ENCODE measurements at regions not wholly inside any gene's neighbourhood (a gene's known extent, or its start where the extent isn't known, plus 50 kb on each side); places are given as distances from the start of the nearest gene placed in this dataset.

DNA sequence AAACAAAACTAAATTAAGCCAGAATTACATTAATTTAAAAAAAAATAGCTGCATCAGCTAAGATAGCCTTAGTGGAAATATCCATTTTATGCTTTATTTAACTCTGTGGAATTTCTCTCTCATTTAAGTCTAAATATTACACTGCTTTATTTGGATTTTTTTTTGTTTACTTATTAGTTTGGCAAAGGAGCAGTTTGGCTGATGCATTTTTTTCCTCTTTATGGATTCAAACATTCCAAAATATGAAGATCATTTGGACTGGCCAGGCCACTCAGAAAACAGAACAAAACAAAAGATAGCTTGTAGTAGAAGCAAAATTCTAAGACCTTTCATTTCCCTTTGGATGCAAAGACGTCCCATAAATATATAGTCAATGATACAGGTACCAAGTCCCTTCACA is 707.3 kb upstream of the UBE2E2 start:
- no peak for DNase-seq

DNA sequence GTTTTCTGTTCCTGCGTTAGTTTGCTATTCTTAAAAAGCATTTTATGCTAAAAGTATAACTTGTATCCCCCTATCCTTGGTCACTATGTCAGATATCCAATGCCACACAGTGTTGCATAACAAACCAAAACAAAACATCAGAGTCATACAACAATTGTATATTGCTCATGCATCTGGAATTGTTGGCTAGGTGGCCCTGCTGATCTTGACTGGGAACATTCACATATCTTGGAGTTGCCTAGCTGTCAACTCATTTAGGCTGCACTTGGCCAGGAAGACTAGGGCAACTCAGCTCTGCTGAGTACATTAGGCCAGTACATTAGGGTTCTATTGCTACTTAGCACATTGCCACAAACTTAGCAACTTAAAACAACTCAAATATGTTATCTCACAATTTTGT is 706.5 kb upstream of the UBE2E2 start:
- DNase-seq: no peak

DNA sequence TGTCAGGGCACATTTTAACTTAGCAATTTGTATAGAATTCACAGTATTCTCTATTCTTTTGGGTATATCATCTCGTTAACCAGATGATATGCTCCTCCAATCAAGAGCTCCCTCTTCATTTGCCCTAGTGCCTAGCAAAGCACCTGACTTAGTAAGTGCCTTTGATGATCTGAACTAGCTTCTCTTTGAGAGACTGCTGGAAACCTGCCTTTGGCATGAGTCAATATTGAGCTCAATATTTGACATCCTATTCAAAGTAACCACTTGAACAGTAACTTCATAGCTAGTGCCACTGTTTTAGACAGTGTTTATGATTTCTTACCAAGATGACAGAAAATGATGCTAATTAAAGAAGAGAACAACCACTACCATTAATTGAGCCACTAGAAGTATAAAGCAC is 696.3 kb upstream of the UBE2E2 start:
- no peak for DNase-seq

DNA sequence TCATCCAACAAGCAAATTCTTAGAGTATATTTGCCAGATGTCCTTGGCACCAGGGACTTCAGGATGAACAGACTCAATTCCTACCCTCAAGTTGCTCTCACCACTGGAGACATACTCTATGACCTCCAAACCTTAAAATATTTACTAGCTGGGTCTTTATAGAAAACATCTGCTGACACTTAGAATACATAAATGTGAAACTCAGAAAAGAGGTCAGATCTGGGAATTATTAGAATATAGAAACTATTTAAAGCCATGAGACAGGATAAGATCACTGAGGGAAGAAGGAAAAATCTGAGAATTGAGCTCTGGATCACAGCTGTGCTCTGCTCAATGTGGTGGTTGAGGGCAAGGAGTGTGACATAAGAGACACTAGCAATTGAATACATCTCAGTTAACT is 695.4 kb upstream of the UBE2E2 start:
- DNase-seq: no peak

DNA sequence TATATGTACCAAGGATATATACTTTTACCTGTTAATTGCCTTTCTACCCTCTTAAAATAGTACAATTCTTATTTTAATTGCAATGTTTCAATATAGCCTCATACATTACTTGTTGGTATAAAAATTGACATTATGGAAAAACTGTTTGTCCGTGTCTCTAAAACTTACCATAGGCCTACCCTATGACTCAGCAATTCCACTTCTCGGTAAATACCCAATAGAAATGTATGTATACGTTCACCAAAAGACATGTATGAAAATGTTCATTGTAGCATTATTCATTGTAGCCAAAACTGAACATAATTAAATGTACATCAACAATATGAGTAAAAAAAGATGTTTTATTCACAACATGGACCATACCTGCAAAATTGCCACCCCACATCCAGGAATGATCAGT is 679.2 kb upstream of the UBE2E2 start:
- DNase-seq: no peak

DNA sequence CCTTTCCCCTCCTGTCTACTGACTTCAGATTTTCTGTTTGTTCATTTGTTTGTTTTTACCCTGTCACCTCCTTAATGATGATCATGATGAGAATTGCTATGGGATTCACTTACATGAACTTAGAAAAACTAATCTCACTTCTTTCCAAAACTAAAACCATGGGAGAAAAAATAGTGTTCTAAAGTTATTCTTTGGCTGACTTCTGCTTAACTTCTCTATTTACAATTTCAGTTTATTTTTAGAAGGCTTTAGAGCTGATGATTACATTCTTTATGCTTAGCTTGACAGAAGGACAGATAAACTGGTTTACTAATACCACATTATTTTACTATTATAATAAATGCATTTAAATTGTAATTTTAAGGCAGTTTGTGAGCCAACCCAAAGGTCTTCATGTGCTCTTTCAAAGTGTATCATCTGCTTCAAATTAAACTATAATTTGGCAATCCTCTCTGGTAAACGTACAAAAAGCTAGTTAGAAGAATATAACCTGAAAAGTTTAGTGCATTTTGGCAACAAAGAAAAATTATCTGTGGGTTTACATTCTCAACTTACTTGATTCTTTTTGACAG is 676.8 kb upstream of the UBE2E2 start:
- DNase-seq: no peak

DNA sequence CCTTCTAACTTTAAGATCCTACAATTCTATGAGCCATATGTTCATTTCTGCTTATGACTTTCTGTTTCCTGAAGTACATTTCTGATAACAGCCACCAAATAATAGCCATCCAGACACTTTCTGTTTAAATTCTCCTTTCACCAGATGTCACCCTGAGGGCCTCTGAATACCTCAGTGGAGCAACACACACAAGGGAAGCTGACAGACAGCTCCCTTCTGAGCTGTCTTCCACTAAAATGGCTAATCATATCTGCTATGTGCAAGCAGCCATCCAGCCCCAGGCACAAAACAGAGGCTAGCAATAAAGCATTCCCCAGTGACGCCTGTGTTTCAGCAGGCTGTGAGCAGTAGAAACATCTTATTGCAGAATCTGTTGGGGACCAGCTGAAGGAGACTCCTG is 666.6 kb upstream of the UBE2E2 start:
- DNase-seq: no peak

DNA sequence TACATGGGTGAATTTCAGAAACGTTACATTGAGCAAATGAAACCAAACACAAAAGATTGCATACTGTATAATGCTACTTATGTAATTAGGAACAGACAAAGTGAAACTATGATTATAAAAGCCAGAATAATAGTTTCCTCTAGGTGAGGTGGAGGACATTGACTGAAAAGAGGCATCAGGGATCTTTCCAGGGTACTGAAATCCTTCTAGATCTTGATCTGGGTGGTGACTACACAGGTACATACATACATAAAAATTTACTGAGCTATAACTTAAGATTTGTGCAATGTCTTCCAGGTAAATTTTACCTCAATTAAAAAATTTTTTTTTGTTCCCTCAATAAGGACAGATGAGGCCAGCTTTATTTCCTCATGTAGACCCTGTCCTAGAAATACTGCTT is 665.6 kb upstream of the UBE2E2 start:
- no peak for DNase-seq

DNA sequence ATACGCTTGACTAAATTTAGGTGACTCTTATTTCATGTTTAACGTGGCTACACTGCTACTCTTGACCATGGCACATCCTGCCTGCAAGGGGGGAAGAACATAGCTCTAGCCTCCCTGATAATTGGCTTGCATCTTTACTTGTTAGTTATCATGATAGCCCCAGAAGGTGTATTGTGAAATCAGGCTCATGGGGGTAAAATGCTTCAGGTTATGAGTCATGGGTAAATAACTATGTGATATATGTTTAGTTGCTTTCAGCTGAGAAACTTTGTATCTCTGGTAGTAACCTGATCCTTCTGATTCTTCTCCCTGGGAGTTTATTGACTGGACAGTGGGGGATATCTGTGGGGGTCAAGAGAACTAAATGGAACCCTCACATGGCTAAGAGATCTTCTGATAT is 660.8 kb upstream of the UBE2E2 start:
- no peak for DNase-seq

DNA sequence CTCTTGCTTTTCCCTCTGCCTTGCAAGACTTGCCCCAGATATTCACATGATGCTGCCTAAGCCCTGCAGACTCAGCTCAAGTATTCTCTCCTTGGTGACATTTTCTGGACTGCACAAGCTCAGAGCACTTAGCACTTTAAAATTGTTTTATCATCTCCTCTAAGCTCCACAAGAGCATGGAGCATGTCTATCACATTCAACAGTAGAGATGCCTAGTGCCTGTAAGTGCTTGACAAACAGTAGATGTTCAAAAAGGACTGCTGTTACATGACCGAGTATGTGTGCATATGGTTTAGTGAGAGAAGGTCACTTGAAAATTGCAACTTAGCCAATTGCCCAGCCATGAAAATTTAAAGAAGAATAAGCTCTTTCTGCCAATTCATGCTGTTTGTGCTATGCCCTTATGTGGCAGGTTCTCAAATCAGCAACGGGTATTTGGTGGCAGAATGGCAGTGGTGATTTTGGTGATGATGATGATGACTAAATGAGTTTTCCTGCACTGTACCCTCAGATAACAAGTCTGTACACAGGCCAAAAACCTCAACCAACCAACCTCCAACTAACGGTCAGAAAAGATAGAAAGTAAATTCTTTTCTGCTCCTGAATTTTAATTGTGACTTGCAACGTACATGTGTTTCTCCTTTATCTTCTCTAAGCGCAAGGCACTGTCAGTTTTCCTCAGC is 647.2 kb upstream of the UBE2E2 start:
- DNase-seq: no peak

DNA sequence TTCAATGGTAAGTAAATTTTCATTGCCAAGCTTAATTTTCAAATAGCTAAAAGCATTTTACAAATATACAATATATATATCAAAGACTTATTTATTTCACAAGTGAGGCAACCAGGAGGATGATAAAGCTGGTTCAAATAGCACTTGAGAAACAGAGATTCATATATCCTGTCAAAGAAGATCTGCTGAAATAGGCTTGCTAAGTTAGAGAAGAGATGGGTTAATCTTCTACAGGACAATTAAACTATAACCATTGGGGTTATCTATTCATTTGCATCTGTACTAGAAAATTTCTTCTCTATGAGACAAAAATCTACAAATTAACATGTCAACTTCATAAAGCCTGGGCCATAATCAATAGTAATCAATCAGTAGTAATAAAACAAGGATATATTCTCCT is 637.7 kb upstream of the UBE2E2 start:
- no peak for DNase-seq

DNA sequence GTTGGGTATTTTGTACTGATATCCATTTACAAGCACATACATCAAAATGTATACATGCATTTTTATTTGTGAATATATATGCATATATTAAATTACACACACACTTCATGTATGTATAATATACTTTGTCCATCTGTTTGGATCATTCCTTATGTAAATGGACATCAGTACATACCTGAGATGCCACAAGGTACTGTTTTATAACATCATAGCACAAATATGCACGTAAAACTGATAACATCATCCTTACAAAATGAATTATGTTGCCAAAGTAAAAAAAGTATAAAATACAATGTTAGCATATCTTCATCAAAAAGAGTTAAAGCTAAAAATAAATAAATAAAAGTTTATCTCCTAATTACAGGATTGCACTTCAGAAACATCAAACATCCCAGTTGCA is 634.8 kb upstream of the UBE2E2 start:
- no peak for DNase-seq

DNA sequence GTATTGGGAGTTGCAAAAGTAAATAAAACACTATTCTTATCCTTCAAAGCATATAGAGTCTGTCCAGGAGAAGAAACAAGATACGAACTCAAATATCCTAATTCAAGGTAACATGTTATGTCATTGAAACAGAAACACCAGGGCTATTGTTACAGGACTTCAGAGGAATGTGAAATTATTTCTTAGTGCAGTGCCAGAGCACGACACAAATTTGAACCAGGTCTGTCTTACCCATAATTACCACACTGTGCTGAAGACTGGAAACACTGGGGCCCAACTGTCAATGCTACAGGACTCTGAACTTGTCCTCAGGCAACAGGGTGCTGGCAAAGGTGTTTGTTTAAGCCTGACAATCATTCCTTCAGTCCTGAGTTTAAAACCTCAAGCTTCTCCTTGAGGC is 633.6 kb upstream of the UBE2E2 start:
- no peak for DNase-seq

DNA sequence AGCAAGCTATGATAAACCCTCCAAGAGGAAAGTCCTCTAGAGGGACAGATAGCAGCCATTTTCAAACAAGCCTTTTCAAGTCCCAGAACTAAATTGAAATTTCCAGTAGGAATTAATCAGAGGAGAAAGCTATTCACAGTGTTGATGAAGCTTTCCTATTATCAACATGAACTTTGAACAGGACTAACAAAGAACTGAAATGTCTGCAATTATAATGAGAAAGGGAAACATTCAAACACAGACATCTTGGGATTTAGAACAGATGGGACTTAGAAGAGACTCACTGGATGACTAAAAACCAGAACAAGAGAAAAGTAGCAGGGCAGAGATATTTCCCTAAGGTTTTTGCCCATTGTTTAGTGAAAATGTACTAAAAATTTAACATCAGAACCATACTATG is 622.1 kb upstream of the UBE2E2 start:
- no peak for DNase-seq

DNA sequence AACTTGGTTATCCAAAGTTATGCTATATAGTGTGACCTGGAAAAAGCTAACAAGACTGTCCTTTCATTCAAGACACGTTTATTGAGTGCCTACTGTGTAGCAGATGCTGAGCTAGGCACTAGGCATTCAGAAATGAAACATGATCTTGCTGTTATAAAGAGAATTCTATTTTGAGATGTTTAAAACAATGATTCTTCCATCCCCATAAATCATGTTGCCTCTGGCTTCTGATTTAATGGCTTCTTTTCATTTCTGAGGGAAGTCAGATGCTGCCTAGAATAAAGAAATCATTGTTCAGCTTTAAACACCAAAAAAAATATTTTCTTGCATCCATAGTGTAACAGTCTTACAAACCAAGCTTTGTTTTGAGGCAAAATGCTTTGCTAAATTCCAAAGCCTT is 620.9 kb upstream of the UBE2E2 start:
- DNase-seq: no peak

DNA sequence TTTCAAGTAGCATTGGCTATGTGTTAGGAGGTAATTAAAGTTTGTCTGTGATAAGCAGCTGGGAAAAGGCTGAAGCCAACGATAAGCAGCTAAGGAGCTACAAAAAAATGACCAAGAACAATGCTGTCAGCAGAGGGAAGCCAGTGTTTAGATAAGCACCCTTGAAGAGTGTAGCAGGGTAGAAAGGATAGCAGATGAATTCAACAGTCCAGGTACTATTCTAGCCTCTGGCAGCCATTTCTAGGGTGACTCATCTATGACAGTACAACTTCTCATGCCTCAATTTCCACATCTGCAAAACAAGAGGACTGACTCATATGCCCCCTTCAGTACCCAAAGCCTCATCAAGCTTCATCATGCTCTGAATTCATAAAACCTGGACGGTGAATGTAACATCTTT is 617.6 kb upstream of the UBE2E2 start:
- no peak for DNase-seq

DNA sequence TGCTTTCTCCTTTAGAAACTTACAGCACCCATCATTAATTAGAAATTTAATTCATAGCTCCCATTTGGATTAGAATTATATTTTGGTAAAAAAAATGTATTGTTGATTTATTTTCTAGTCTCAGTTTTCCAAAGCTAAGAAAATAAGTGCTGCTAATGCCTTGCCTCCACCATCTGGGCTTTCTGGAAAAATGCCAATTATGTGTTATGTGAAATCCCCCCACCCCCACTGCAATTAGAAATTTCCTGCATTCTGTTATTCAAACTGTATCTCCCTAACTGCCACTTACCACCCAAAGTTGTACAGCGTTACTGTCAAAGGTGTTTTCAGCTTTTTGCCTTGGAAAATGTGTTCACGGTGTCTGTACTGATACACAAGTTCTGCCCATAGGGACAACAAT is 617.2 kb upstream of the UBE2E2 start:
- no peak for DNase-seq

DNA sequence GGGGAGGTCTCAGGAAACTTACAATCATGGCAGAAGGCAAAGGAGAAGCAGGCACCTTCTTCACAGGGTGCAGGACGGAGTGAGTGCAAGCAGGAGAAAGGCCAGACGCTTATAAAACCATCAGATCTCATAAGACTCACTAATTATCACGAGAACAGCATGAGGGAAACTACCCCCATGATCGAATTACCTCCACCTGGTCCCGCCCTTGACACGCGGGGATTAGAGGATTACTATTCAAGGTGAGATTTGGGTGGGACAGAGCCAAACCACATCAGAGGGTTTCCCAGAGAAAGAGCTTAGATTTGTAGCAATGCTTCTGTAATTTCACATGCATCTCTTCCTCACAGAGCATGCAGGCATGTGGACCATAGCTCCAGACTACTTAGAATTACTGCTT is 615.7 kb upstream of the UBE2E2 start:
- DNase-seq: no peak

DNA sequence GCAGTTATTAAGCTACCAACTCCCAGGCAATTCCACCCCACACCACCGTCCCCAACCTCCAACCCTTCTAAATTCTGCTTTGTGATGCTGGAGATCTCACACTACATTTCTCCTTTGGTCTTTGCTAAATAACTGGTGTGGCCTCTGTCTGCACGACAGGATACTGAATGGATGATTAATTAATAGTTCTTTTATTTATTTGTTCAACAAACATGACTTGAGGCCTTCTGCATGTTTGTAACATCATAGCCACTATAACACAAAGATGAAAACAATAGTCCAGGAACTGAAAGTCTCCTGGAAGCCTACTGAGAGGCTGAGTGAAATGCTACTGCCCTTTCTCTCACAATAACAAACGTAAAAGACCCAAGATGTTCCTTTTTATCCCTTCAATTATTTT is 609.5 kb upstream of the UBE2E2 start:
- DNase-seq: no peak

DNA sequence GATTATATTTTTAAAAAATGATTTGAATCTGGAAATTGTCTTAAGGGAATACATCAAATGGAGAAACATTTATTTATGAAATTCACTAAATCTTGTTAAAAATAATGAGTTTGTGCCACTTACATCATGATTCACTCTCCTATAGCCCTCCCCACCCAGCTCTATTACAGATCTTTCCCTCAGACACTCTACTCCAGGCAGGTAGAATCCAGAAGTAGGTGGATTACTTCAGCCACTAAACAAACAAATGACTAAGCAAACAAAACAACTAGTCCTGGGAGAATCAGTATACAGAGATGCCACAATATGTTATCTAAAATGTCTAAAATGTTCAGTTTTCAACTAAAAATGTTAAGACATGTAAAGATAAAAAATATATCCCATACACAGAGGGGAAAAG is 608.1 kb upstream of the UBE2E2 start:
- no peak for DNase-seq

DNA sequence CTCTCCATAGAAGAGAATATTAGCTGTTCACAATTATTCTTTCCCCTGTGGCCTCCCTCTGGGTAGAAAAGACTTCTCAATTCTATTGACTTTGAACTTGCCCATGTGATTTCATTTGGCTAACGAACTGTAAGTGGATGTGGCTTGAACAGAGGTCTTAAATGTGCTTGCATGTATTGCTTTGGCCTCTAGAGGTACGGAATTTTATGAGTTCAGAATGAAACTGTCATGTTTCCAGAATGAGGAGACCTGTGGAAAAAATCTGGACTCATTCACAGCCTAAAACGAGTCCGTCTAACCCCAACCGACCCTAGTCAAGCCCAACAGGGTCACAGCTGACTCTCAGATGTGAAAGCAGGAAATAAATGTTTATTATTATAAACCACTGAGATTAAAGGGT is 596.7 kb upstream of the UBE2E2 start:
- DNase-seq: no peak

DNA sequence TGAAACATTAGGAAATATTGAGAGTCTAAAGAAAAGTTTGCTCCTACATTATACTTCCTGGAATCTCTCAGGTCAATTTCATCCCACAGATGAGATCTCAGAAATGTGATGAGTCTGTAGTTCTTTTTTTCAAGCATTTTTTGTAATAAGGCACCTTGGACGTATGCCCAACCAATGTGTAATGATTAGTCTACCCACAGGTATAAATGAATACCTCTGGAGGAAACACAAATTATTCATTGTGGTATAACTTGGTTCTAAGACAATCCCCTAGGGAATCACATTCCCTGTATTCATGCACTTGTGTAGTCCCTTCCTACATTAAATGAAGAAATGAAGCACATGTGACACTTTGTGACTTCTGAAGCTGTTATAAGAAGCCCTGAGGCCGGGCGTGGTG is 596.2 kb upstream of the UBE2E2 start:
- no peak for DNase-seq

DNA sequence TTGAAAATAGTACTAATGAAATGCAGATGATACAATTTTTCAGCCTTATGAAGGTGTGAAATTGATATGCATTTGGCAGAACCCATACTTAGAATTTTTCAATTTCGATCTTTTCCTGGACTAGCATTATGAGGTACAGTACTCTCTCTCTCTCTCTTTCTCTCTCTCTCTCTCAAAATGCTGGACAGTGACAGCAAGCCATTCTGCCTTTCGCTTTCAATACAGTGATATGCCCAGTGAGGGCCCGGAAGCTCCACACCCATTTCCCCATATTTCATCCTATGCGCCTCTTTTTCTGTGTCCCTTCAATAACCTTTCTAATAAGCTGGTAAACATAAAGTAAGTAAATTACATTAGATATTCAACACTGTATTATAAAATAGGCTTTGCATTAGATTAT is 595.0 kb upstream of the UBE2E2 start:
- DNase-seq: no peak

DNA sequence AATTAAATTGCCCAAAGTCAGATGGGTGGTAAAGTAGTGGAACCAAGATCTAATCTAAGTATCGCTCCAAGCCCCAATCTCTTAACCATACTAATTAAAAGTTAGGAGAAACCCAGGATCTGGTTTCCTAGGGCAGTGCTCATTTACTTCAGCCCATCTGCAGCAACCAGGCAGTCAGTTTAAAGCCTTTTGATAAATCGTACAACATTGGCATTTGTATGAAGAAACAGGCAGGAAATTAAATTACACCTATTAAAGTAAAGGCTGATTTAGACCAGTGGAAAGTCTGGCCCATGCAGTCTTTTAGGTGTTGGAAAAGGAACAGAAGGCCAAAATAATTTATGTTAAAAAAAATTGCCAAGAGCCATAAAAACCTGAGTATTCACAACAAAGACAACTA is 594.4 kb upstream of the UBE2E2 start:
- DNase-seq: no peak

DNA sequence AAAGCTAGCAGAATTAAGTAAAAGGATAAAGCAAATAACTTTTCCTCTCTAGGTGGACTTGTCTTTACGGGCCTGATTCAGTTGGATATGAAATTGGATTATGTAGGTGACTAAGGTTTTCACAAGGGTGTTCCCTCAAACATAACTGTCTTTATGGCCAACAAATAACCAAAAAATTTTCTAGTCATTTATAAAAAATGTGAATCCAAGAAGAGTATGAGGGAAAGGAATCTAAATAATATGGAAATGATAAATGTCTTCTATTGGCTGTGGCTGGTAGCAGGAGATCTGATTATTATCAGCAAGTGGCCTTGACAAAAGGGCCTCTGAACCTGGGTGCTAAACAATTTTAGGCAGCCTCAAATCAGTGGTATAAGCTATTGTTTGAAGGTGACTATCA is 594.0 kb upstream of the UBE2E2 start:
- DNase-seq: no peak

DNA sequence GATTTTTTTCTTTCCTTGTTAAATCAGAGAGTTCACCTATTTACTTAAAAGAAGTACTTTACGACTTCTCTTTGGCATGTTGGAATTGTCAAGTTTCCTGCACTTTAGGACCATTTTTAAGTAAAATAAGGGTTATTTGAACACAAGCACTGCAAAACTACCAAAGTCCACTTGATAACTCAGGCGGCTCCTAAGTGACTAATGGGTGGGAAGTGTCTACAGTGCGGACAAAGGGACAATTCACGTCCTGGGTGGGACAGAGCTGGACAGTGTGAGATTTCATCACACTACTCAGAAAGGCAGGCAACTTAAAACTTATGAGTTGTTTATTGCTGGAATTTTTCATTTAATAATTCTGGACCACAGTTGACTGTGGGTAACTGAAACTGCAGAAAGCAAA is 590.2 kb upstream of the UBE2E2 start:
- DNase-seq: no peak
